ENCODE measurements at regions not wholly inside any gene's neighbourhood (a gene's known extent, or its start where the extent isn't known, plus 50 kb on each side); places are given as distances from the start of the nearest gene placed in this dataset.

DNA sequence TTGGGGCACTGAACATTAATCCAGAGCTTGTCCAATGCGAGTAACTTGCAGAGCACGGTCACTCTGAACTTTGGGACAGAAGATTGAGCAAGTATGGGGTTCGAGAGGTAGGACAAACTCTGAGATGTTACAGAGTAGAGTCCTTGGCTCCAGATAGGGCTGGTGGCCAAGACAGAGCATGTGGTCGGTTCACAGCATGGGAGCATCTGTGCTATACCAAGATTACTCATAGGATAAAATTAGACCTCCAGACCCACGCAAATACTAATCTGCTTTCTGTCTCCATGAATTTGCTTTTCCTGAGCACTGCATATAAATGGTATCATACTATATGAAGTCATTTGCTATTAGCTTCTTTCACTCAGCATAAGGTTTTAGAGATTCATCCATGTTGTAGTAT, 93.4 kb upstream of the TBX5 start:
- Histone ChIP-seq H2AK5ac (ENCODE audit: low read depth, low read length) (no peak overlapping the region), H2BK12ac (ENCODE audit: low read depth, low read length) (no peak overlapping the region), H3K9ac (replicated peaks in 1 of 4; ENCODE audit: extremely low read depth in 1 of 4, low read depth in 3 of 4, low read length in 3 of 4) (no peak overlapping the region), H2BK5ac (ENCODE audit: low read depth, low read length) (no peak overlapping the region), H2BK15ac (ENCODE audit: low read length) (no peak overlapping the region), H3K79me2 (ENCODE audit: control insufficient read depth in 1 of 2, insufficient read depth in 2 of 2, low read length in 2 of 2) (no peaks in the 10 kb centered on the region), H3K23ac (ENCODE audit: insufficient read length) (no peak overlapping the region), H3K18ac (ENCODE audit: extremely low read depth, low read length) (no peak overlapping the region), H3K27ac (ENCODE audit: low read depth, low read length) (no peak overlapping the region), H4K5ac (ENCODE audit: insufficient read length, low read depth, low read length) (no peak overlapping the region), H3K27me3 (replicated peaks in 1 of 4; ENCODE audit: control insufficient read depth in 3 of 4, extremely low read depth in 1 of 4, insufficient read depth in 3 of 4, low read length in 3 of 4) (peaks cover 3 to 30% (median 21%) of the 10 kb centered on the region in 4 experiments), H3K4me3 (ENCODE audit: extremely low read depth in 1 of 4, insufficient read depth in 2 of 4, low read depth in 3 of 4, low read length in 4 of 4) (no peak overlapping the region), H3K36me3 (ENCODE audit: control insufficient read depth in 2 of 4, insufficient read depth in 4 of 4, low read length in 3 of 4) (no peaks in the 10 kb centered on the region), H4K20me1 (replicated peaks in 1 of 2; ENCODE audit: control insufficient read depth in 1 of 2, insufficient read depth in 2 of 2, low read length in 2 of 2) (no peaks in the 10 kb centered on the region), H3K79me1 (ENCODE audit: low read depth, low read length) (no peaks in the 10 kb centered on the region), H3K4ac (replicated peaks; ENCODE audit: insufficient read length, low read depth, low read length) (no peak overlapping the region), H2BK120ac (replicated peaks; ENCODE audit: low read depth, low read length) (no peak overlapping the region), H2AFZ (ENCODE audit: low read length) (no peak overlapping the region), H3K14ac (ENCODE audit: insufficient read length) (no peak overlapping the region), H3K4me1 (replicated peaks in 1 of 4; ENCODE audit: control insufficient read depth in 3 of 4, insufficient read depth in 4 of 4, low read length in 3 of 4) (no peaks in the 10 kb centered on the region), H4K8ac (ENCODE audit: extremely low read depth, insufficient read depth, low read length) (no peak overlapping the region), H3K9me3 (ENCODE audit: insufficient read depth in 2 of 2, low read depth in 1 of 2, low read length in 1 of 2) (no peaks in the 10 kb centered on the region), H3K4me2 (ENCODE audit: insufficient read depth in 1 of 2, low read depth in 2 of 2, low read length in 2 of 2) (no peak overlapping the region), H3K23me2 (ENCODE audit: low read depth, low read length) (no peaks in the 10 kb centered on the region; the same call in 1 of the 2 replicates), H4K91ac (replicated peaks; ENCODE audit: insufficient read length, low read length) (no peak overlapping the region), H3K56ac (replicated peaks; ENCODE audit: insufficient read length, low read depth, low read length) (no peak overlapping the region), H2BK20ac (ENCODE audit: low read length) (no peak overlapping the region)
- POLR2A ChIA-PET (ENCODE audit: partially characterized antibody), result no interaction called here
- no peak for FAIRE-seq
- 91% methylated on average over 5 of the region's 5 CpGs; no CpG with 5 or more reads in 1 of the 2 experiments for WGBS, 2 experiments (ENCODE audit: extremely low coverage in 1 of 2, insufficient coverage in 1 of 2, insufficient read length in 1 of 2, insufficient replicate concordance in 2 of 2, low coverage in 1 of 2, low lambda C conversion rate in 2 of 2, missing lambda C conversion rate in 1 of 2)
- CTCF ChIA-PET (ENCODE audit: partially characterized antibody), result interaction anchor here (0.6 to 11.3 kb wide), 6 partner anchors 9 to 528 kb away, joined by 3 to 51 read pairs (median 4); no protein-coding TSS in a partner anchor
- TF ChIP-seq SIX5 (IDR thresholded peaks at IDR 0.05; ENCODE audit: low read depth, low read length) (no peak), HDAC6 (IDR thresholded peaks at IDR 0.05; ENCODE audit: low read depth, low read length) (no peak), SP4 (IDR thresholded peaks at IDR 0.05; ENCODE audit: low read length) (no peak), TCF12 (IDR thresholded peaks at IDR 0.05; ENCODE audit: low read depth, low read length) (no peak), GTF2F1 (IDR thresholded peaks at IDR 0.05; ENCODE audit: borderline replicate concordance, low read depth, low read length) (no peak), ZNF274 (IDR thresholded peaks at IDR 0.05; ENCODE audit: borderline replicate concordance, extremely low read depth, low read length) (no peak), KDM1A (IDR thresholded peaks at IDR 0.05; ENCODE audit: borderline replicate concordance, low read length) (no peak)
- TF ChIP-seq, protein P1, sequence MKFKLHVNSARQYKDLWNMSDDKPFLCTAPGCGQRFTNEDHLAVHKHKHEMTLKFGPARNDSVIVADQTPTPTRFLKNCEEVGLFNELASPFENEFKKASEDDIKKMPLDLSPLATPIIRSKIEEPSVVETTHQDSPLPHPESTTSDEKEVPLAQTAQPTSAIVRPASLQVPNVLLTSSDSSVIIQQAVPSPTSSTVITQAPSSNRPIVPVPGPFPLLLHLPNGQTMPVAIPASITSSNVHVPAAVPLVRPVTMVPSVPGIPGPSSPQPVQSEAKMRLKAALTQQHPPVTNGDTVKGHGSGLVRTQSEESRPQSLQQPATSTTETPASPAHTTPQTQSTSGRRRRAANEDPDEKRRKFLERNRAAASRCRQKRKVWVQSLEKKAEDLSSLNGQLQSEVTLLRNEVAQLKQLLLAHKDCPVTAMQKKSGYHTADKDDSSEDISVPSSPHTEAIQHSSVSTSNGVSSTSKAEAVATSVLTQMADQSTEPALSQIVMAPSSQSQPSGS (IDR thresholded peaks at IDR 0.05; ENCODE audit: low read length), result no peak
- DNase-seq (ENCODE audit: low read depth in 1 of 2, low spot score in 2 of 2), result no peak
